A549 (cell line): ENCODE measurements at regions not wholly inside any gene's neighbourhood (a gene's known extent, or its start where the extent isn't known, plus 50 kb on each side); places are given as distances from the start of the nearest gene placed in this dataset.

Experiments
- ATAC-seq, 2 experiments: fragments of 200-7000 bp in 1 of 2; fragments of >200 bp in 1 of 2; cut with Nextera tagmentation in 1 of 2; cut with Tn5 transposase in 1 of 2; 3 replicates each; pipeline versions ENCODE4 v1.8.0 to v1.9.1; 2018 to 2020; ENCODE audit warnings: mild to moderate bottlenecking in 1 of 2, moderate library complexity in 1 of 2
- CTCF ChIA-PET: fragments of 300-600 bp; sonication (Branson Sonifier 250); formaldehyde crosslinking; extraction: SDS; loops from one replicate; lab custom pipeline; 2021; ENCODE audit warnings: antibody characterized with exemption, inconsistent platforms; lab: Yijun Ruan, JAX
- POLR2A ChIA-PET: fragments of 350-600 bp; formaldehyde crosslinking; extraction: SDS; loops from one replicate; lab custom pipeline; 2021; ENCODE audit warnings: antibody characterized with exemption, inconsistent platforms; lab: Yijun Ruan, JAX
- DNase-seq, 2 experiments: peaks; one replicate each; pipeline versions ENCODE4 v3.0.0 to v3.0.0-alpha.2; 2011 to 2016; ENCODE audit warnings: low read depth in 1 of 2, low spot score in 1 of 2
- FAIRE-seq: peaks from 2 replicates; lab custom pipeline; 2011; peaks lifted over from hg19 to GRCh38; lab: Jason Lieb, UNC
- H3K27ac ChIP-seq, 2 experiments: fragments of >200 bp; sonication (Bioruptor Twin); formaldehyde crosslinking; 3 replicates each; pipeline ENCODE4 v1.5.1; 2016 to 2017
- H3K4me1 ChIP-seq: fragments of >200 bp; sonication (Bioruptor Twin); formaldehyde crosslinking; 3 replicates; pipeline ENCODE4 v1.6.1; 2016
- H3K4me2 ChIP-seq: fragments of >200 bp; sonication (Bioruptor Twin); formaldehyde crosslinking; 3 replicates; pipeline ENCODE4 v1.6.1; 2016
- H3K4me3 ChIP-seq: fragments of >200 bp; sonication (Bioruptor Twin); formaldehyde crosslinking; 3 replicates; pipeline ENCODE4 v1.5.1; 2016
- H3K9me3 ChIP-seq: fragments of >200 bp; sonication (Bioruptor Twin); formaldehyde crosslinking; 3 replicates; pipeline ENCODE4 v1.6.1; 2016
- ATOH8 ChIP-seq: fragments of 250-450 bp; sonication (Bioruptor Pico); IDR thresholded peaks from 2 replicates; pipeline ENCODE4 v1.5.0; 2020; ENCODE audit warnings: low read depth, mild to moderate bottlenecking, moderate library complexity
- BHLHE40 ChIP-seq: IDR thresholded peaks from 2 replicates; pipeline ENCODE4 v1.6.1; 2012; ENCODE audit warnings: low read depth, low read length, inconsistent platforms
- CEBPB ChIP-seq, 2 experiments: fragments of >200 bp in 1 of 2; sonication (Bioruptor Twin) in 1 of 2; formaldehyde crosslinking in 1 of 2; IDR thresholded peaks; 2 replicates each; pipeline ENCODE4 v1.6.1; 2012 to 2016
- CHD2 ChIP-seq: fragments of 150-350 bp; IDR thresholded peaks from 2 replicates; pipeline ENCODE4 v1.6.1; 2014; ENCODE audit warnings: low read length; ENCODE audit not compliant: partially characterized antibody
- CTCF ChIP-seq: fragments of >200 bp; sonication (Bioruptor Twin); formaldehyde crosslinking; IDR thresholded peaks from 3 replicates; pipeline ENCODE4 v1.5.1; 2016
- E2F6 ChIP-seq: IDR thresholded peaks from 2 replicates; pipeline ENCODE4 v1.6.1; 2012; ENCODE audit warnings: low read depth, borderline replicate concordance
- EHF ChIP-seq: fragments of 250-450 bp; sonication (Bioruptor Pico); IDR thresholded peaks from 2 replicates; pipeline ENCODE4 v1.5.0; 2020; ENCODE audit warnings: mild to moderate bottlenecking
- FOSL2 ChIP-seq, 2 experiments: fragments of 450-650 bp in 1 of 2; fragments of >200 bp in 1 of 2; sonication (Bioruptor Twin) in 1 of 2; formaldehyde crosslinking; IDR thresholded peaks; 2 replicates each; pipeline versions ENCODE4 v1.5.0 to v1.6.1; 2016 to 2020; ENCODE audit warnings: mild to moderate bottlenecking in 1 of 2, moderate library complexity in 1 of 2
- HDAC2 ChIP-seq: fragments of 200-600 bp; sonication (generic); IDR thresholded peaks from 2 replicates; pipeline ENCODE4 v1.6.1; 2016
- HMGXB4 ChIP-seq: fragments of 250-450 bp; sonication (Bioruptor Pico); IDR thresholded peaks from 2 replicates; pipeline ENCODE4 v1.5.0; 2021; ENCODE audit warnings: mild to moderate bottlenecking, moderate library complexity, borderline replicate concordance
- HOXA7 ChIP-seq: fragments of 250-450 bp; sonication (Bioruptor Pico); IDR thresholded peaks from 2 replicates; pipeline ENCODE4 v1.5.0; 2020; ENCODE audit warnings: mild to moderate bottlenecking, moderate library complexity
- HOXB13 ChIP-seq: fragments of 250-450 bp; sonication (Bioruptor Pico); IDR thresholded peaks from 2 replicates; pipeline ENCODE4 v1.5.0; 2020; ENCODE audit warnings: low read depth, mild to moderate bottlenecking, moderate library complexity
- HOXB5 ChIP-seq: fragments of 250-450 bp; sonication (Bioruptor Pico); IDR thresholded peaks from 2 replicates; pipeline ENCODE4 v1.5.0; 2020; ENCODE audit warnings: mild to moderate bottlenecking, moderate library complexity
- JUN ChIP-seq, 2 experiments: fragments of >200 bp; sonication (Bioruptor Twin); formaldehyde crosslinking; IDR thresholded peaks; 2 replicates in 1 of 2; 3 replicates in 1 of 2; pipeline ENCODE4 v1.6.1; 2016 to 2017
- KDM1A ChIP-seq: fragments of 200-600 bp; sonication (generic); IDR thresholded peaks from 2 replicates; pipeline ENCODE4 v1.6.1; 2016; ENCODE audit warnings: low read depth, mild to moderate bottlenecking
- KDM5A ChIP-seq: fragments of 200-600 bp; sonication (generic); IDR thresholded peaks from 2 replicates; pipeline ENCODE4 v1.6.1; 2016; ENCODE audit warnings: antibody characterized with exemption, mild to moderate bottlenecking
- MAFK ChIP-seq: fragments of 450-650 bp; IDR thresholded peaks from 2 replicates; pipeline ENCODE4 v1.6.1; 2014; ENCODE audit not compliant: partially characterized antibody
- MAZ ChIP-seq: fragments of 150-350 bp; IDR thresholded peaks from 2 replicates; pipeline ENCODE4 v1.6.1; 2014; ENCODE audit warnings: antibody characterized with exemption, low read depth, low read length, borderline replicate concordance
- NFE2L2 ChIP-seq: fragments of 150-350 bp; conservative IDR thresholded peaks from 2 replicates; pipeline ENCODE4 v1.6.1; 2014; ENCODE audit warnings: low read length
- NPAS2 ChIP-seq: fragments of 250-450 bp; sonication (Bioruptor Pico); IDR thresholded peaks from 2 replicates; pipeline ENCODE4 v1.8.0; 2022; ENCODE audit warnings: mild to moderate bottlenecking, moderate library complexity, borderline replicate concordance
- NR3C1 ChIP-seq: fragments of >200 bp; sonication (Bioruptor Twin); formaldehyde crosslinking; IDR thresholded peaks from 3 replicates; pipeline ENCODE4 v1.6.1; 2017
- POLR2A ChIP-seq: IDR thresholded peaks from 2 replicates; pipeline ENCODE4 v1.6.1; 2012; ENCODE audit warnings: mild to moderate bottlenecking, low read length
- POLR2AphosphoS2 ChIP-seq: conservative IDR thresholded peaks from 2 replicates; pipeline ENCODE4 v1.6.1; 2012; ENCODE audit warnings: low read length, improper control_type of control experiment, inconsistent platforms
- RARB ChIP-seq: fragments of 250-450 bp; sonication (Bioruptor Pico); IDR thresholded peaks from 2 replicates; pipeline ENCODE4 v1.8.0; 2021; ENCODE audit warnings: mild to moderate bottlenecking, moderate library complexity
- RFX5 ChIP-seq: fragments of 450-650 bp; IDR thresholded peaks from 2 replicates; pipeline ENCODE4 v1.7.1; 2014; ENCODE audit warnings: antibody characterized with exemption, mild to moderate bottlenecking, moderate library complexity
- SREBF2 ChIP-seq: fragments of 450-650 bp; IDR thresholded peaks from 2 replicates; pipeline ENCODE4 v1.6.1; 2014; ENCODE audit warnings: mild to moderate bottlenecking, moderate library complexity
- ZNF302 ChIP-seq: fragments of 250-450 bp; sonication (Bioruptor Pico); IDR thresholded peaks from 2 replicates; pipeline ENCODE4 v1.9.0; 2021; ENCODE audit warnings: inconsistent platforms, mild to moderate bottlenecking, moderate library complexity
- ZSCAN20 ChIP-seq: fragments of 250-450 bp; sonication (Bioruptor Pico); IDR thresholded peaks from 2 replicates; pipeline ENCODE4 v1.8.0; 2022; ENCODE audit warnings: mild to moderate bottlenecking, moderate library complexity
- WGBS: methylation state at CpG from one replicate; pipeline ENCODE4 v1.1.6; 2017; ENCODE audit errors: missing lambda C conversion rate; 5-methylcytosine and 5-hydroxymethylcytosine counted together
- TF ChIP-seq, protein P1 (sequence below): IDR thresholded peaks from 2 replicates; pipeline ENCODE4 v1.6.1; 2012

DNA sequence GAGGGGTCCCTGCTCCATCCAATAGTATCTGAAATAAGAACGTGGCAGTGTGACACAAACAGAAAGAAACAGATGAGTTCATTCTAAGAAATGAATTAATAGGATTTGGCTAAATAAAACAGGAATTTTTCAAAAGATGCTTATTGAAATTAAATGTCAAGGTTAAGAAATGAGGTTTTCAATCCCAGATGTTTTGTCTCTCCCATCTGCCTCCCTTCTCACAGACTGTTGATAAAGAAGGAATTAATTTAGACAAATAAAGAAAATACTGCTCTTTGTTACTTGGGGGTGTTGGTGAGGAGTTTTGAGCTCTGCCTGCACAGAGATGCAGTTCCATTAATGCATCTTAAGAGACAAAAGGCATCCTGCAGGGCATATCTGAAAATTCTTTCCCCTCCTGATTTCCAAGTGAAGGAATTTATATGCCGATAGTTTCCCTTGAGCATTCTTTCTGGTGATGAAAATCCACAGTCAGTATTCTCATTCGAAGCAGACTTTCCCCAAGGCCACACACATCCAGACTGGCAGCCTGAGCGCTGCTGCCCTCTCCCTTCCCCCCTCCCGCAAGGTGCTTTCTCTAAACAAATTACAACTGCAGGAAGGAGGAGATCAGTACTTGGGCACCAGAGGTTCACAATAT lies 385.4 kb upstream of the RND3 start:
- FAIRE-seq (no peak), ATAC-seq (no peak), DNase-seq (no peak)
- H3K9me3 ChIP-seq = no peaks in the 10 kb centered on the region
- TF ChIP-seq KDM1A (no peak), HDAC2 (no peak), HOXB13 (CRISPR knock-in tag) (no peak), NFE2L2 (no peak), HMGXB4 (CRISPR knock-in tag) (no peak), CEBPB (IDR thresholded peaks at IDR 0.05) (no peak), NPAS2 (CRISPR knock-in tag) (no peak), CHD2 (no peak), JUN (IDR thresholded peaks at IDR 0.05) (no peak), ZNF302 (CRISPR knock-in tag) (no peak), ZSCAN20 (CRISPR knock-in tag) (no peak), MAFK (no peak), NR3C1 (no peak), POLR2AphosphoS2 (no peak)
- H3K4me2 ChIP-seq = no peak overlapping the region
- ChIA-PET CTCF (no interaction called here), POLR2A (no interaction called here)
- no peaks in the 10 kb centered on the region for H3K4me1 ChIP-seq
- WGBS = 59% methylated on average over 5 of the region's 5 CpGs
- no peak overlapping the region for H3K27ac ChIP-seq
- H3K4me3 ChIP-seq = no peak overlapping the region

- Histone ChIP-seq H3K4me1 (no peaks in the 10 kb centered on the region), H3K4me2 (no peak overlapping the region), H3K9me3 (no peaks in the 10 kb centered on the region), H3K4me3 (no peak overlapping the region), H3K27ac (no peak overlapping the region)
- ChIA-PET CTCF (no interaction called here), POLR2A (no interaction called here)
- DNase-seq (no peak), ATAC-seq (no peak), FAIRE-seq (no peak)
- no peak for TF ChIP-seq HOXA7 (CRISPR knock-in tag)
- no peak for TF ChIP-seq HOXB5 (CRISPR knock-in tag)
- no peak for TF ChIP-seq JUN (IDR thresholded peaks at IDR 0.05)
- TF ChIP-seq NR3C1 = no peak
- no peak for TF ChIP-seq RARB
- TF ChIP-seq POLR2A = no peak
- TF ChIP-seq E2F6 = no peak
Observed at GRCh38 chr2:150866431-150866830, 379.0 kb upstream of the RND3 start.

DNA sequence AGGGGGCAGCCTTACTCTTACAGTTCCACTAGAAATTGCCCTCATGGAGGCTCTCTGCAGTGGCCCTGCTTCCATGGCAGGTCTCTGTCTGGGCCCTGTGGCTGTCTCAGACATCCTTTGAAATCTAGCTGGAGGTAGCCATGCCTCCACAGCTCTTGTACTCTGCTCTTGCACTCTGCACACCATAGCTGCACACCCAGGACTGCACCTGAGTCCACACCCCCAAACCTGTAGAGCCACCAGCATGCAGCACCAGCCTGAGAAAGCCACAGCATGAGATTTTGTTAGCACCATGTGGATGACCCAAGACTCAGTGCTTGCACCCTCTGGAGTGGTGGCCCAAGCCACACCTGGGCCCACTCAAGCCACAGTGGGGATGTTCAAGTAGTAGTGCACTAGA lies 376.2 kb upstream of the RND3 start:
- CTCF ChIA-PET = no interaction called here
- H3K4me1 ChIP-seq = no peaks in the 10 kb centered on the region
- H3K27ac ChIP-seq = no peak overlapping the region
- DNase-seq (no peak), ATAC-seq (no peak), FAIRE-seq (no peak)
- POLR2A ChIA-PET = no interaction called here
- no peak for TF ChIP-seq MAZ
- TF ChIP-seq RARB = no peak
- H3K4me2 ChIP-seq = no peak overlapping the region
- H3K9me3 ChIP-seq = no peaks in the 10 kb centered on the region
- no peak overlapping the region for H3K4me3 ChIP-seq

GRCh38 chr2:150860301-150860700 lies 372.8 kb upstream of the RND3 start:
- ATAC-seq = no peak
- no peaks in the 10 kb centered on the region for H3K4me1 ChIP-seq
- TF ChIP-seq RFX5 (no peak), ATOH8 (no peak), EHF (CRISPR knock-in tag) (no peak), HDAC2 (no peak), FOSL2 (IDR thresholded peaks at IDR 0.05) (no peak), FOSL2 (CRISPR knock-in tag; IDR thresholded peaks at IDR 0.05) (no peak), KDM5A (no peak), CTCF (no peak), BHLHE40 (no peak), SREBF2 (no peak), CEBPB (IDR thresholded peaks at IDR 0.05) (no peak)
- TF ChIP-seq, protein P1, sequence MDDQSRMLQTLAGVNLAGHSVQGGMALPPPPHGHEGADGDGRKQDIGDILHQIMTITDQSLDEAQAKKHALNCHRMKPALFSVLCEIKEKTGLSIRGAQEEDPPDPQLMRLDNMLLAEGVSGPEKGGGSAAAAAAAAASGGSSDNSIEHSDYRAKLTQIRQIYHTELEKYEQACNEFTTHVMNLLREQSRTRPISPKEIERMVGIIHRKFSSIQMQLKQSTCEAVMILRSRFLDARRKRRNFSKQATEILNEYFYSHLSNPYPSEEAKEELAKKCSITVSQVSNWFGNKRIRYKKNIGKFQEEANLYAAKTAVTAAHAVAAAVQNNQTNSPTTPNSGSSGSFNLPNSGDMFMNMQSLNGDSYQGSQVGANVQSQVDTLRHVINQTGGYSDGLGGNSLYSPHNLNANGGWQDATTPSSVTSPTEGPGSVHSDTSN = no peak

More at GRCh38 chr2:150860301-150860700, 372.8 kb upstream of the RND3 start:
- FAIRE-seq = no peak
- Histone ChIP-seq H3K27ac (no peak overlapping the region), H3K9me3 (no peaks in the 10 kb centered on the region), H3K4me3 (no peak overlapping the region), H3K4me2 (no peak overlapping the region)
- no peak for DNase-seq
- WGBS = 24% methylated on average over 3 of the region's 3 CpGs
- ChIA-PET CTCF (no interaction called here), POLR2A (no interaction called here)
